Activated CD4-positive, alpha-beta T cell treated with anti-CD3 and anti-CD28 coated beads for 24 hours (primary cell): ENCODE measurements at regions not wholly inside any gene's neighbourhood (a gene's known extent, or its start where the extent isn't known, plus 50 kb on each side); places are given as distances from the start of the nearest gene placed in this dataset.
A peak's percentile ranks its signal among the peaks of the same experiment; 100 is the strongest.

Experiments used
- DNase-seq, 2 donors: peaks; one replicate each; pipeline ENCODE4 v3.0.0-alpha.2; 2020; ENCODE audit warnings: low read depth in 2 of 2

GRCh38 chr18:26703170-26703930, 155.0 kb upstream of the KCTD1 start:
- DNase-seq: no peak

DNA sequence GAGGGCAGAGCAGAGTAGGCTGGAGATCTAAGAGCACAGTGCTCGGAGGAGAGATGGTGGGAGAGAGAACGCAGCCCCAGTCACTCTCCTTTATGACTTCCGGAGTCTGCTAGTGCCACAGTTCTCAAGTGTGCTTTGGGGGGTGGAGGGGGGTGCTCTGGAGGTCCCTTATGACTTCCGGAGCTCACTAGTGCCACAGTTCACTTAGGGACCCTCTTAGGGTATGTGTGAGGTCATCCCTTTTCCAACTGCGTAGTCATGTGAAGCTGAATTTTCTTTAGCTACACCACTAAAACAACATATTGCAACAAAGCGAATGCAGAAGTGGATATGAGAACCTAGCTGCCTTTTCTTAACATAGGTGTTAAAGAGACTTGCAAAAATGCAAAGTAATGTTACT, 153.7 kb upstream of the KCTD1 start:
- DNase-seq: no peak

- no peak for DNase-seq
Measured at GRCh38 chr18:26700728-26701127, 152.4 kb upstream of the KCTD1 start.

DNA sequence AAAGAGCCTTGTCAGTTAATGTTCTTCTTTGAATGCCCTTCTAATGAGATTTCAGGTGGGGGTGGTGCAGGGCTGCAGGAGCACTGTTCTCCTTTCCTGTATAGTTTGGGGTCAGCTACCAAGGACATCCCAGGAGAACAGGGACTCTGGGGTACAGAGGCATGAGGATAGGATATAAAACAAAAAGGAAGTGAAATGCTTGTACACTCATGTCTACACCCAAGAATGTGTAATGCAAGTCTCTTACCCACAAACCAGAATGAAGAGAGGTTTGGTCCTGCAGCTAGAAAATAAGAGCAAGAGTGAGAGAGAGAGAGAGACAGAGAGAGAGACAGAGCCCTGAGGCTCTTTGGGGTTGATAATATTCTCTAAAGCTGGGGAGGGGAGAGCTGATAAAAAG, 151.8 kb upstream of the KCTD1 start:
- DNase-seq: no peak

- no peak for DNase-seq
Measured at GRCh38 chr18:26697186-26697884, 149.0 kb upstream of the KCTD1 start.

DNA sequence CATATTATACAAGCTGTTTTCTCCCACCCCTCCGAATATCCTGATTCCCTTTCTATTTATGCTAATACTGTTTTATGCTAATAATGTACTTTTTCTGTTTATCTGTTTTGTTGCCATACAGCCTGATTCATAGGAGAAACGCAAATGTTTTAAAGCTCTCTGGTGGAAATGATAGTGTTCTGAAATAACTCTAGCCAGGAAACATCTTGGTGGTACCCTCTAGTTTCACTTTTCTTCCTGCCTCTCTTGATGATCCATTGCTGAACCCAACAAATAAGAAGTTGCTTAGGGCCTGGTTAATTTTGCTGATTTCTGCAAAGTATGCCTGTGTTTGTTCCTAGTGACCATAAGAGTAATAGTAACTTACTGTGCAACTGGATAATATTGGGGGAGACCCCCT, 148.4 kb upstream of the KCTD1 start:
- no peak for DNase-seq

DNA sequence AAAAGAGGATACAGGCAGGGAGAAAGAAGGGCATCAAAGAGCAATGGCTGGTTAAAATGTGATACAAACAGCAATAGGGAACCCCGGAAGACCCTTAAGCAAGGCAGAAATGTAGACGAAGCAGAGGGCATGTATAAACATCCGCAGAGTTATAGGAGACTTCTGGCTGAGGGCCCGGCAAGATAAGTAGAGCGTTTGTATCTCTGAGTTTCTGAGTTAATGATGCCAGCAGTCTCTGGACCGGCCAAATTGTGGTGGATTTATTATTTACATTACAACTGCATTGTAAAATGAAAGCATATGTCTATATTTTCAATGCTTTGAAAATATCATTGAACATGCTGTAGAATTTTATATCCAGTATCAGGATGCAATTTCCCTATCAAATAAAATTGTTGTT, 148.0 kb upstream of the KCTD1 start:
- DNase-seq: no peak

- no peak for DNase-seq
Measured at GRCh38 chr18:26689226-26689879, 141.0 kb upstream of the KCTD1 start.

GRCh38 chr18:26686532-26686931, 138.2 kb upstream of the KCTD1 start:
- DNase-seq: no peak

- DNase-seq: no peak
Measured at GRCh38 chr18:26685438-26686157, 137.2 kb upstream of the KCTD1 start.

- no peak for DNase-seq
Measured at GRCh38 chr18:26677957-26678356, 129.6 kb upstream of the KCTD1 start.

GRCh38 chr18:26667046-26667445, 118.7 kb upstream of the KCTD1 start:
- no peak for DNase-seq

DNA sequence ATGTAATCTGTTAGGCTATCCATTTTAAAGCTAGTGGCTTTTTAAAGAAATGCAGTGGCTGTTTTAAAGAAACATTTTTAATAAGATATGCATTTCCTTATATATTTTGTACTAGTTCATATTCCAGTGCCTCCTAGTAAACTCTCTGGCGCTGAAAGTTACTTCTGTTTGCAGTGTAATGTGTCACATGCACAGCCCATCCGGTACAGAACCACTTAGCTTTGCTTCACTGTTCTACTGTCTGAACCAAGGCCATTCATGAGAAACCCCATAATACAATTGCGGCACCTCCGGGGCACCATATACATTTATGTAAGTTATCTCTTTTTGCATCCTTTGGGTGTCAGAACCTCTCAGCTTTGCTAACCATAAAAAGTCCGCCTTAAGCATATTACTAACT, 114.6 kb upstream of the KCTD1 start:
- DNase-seq: no peak

GRCh38 chr18:26657631-26658581, 109.6 kb upstream of the KCTD1 start:
- DNase-seq: no peak

GRCh38 chr18:26656944-26657536, 108.7 kb upstream of the KCTD1 start:
- peak in 1 of 2 donors; percentile 15 for DNase-seq

DNA sequence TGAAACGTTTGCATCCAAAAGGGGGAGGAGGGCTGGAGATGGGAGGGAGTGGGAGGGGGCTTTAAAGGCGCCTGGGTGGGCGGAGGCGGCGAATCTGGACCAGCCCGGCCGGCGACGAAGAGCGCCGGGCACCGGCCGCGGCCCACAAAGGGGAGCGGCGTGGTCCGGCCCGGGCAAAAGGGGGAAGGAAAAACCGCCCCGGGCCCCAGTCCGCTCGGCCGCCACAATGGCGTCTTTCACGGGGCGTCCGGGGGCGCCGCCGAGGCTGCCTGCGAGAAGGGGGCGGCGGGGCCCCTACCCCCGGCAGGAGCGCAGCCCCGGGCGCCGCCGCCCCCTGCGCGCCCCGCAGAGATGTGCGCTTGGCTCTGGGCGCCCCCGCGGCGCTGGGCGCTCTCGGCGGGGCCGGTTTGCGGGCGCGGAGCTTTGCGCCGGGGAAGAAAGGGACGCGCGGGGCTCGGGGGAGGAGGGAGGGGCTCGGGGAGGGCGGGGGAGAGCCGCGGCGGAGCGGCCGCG, 108.1 kb upstream of the KCTD1 start:
- DNase-seq: no peak

DNA sequence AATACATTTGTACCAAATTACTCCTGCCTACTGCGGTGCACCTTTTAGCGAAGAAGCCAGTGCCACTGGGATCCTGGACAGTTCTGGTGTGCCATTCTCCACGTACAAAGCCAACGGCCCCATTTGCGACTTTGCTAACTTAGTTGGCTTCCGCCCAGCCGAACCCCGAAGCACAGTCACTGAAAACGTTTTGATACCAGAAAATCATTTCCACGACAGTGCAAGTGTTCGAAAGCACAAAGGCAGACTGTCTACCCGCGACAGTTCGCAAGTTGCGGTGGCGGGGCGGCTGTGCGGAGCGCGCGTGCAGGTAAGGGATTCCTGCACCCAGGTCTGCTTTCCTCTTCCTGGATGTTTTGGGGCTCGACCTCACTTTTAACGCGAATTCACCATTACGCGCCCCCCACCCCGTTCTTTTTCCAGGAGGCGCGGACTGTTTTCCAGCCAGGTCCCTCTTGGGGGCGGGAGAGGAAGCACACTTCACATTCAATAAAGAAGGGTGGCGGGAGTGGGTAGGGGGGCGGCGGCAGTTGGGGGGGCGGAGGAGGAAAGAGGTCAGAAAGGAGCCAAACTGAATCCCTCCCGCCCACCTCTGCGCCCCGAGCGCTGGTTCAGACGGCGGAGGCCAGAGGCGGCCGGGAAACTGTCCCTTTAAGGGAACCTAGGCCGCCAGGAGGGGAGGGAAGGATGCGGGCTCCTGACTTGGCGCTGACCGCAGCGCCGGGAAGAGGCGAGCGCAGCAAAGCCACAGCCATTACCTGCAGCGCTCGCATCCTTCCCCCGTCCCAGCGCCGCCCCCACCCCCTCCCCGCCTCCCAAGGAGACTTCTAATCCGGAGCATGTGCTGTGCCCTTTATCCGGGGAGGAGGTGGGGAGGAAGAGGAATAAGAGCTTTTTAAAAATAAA, 107.4 kb upstream of the KCTD1 start:
- DNase-seq: no peak

- DNase-seq: no peak
Measured at GRCh38 chr18:26654616-26655524, 106.5 kb upstream of the KCTD1 start.
